ENCODE measurements at regions not wholly inside any gene's neighbourhood (a gene's known extent, or its start where the extent isn't known, plus 50 kb on each side); places are given as distances from the start of the nearest gene placed in this dataset.

DNA sequence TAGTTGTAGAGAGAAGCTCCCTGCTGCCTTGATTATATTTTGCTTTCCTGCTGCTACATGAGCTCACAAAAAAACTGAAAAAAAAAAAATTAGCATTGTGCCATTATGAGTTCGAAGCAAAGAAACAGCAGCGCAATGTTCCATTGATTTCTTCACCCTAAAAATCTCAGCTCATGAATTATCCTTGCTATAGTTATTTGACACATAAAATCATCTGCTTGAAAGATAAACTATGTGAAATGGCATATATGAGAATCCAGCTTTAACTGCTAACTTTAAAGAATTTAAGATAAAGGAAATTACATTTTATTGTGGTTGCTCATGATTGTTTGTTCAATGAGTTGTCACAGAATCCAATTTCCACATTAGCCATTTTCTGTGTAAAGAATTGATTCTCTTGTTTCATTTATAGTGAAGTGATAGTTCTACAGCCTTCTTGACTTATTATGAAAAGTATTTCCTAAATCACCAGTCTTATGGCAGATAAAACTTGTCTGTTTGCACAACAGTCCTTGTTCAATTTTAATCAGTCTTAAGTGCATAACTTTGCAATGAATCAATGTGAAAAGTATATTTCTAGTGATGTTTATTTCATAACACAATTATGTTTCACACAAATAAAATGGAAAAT lies 1275.0 kb upstream of the CDH9 start:
- TF ChIP-seq, protein P1, sequence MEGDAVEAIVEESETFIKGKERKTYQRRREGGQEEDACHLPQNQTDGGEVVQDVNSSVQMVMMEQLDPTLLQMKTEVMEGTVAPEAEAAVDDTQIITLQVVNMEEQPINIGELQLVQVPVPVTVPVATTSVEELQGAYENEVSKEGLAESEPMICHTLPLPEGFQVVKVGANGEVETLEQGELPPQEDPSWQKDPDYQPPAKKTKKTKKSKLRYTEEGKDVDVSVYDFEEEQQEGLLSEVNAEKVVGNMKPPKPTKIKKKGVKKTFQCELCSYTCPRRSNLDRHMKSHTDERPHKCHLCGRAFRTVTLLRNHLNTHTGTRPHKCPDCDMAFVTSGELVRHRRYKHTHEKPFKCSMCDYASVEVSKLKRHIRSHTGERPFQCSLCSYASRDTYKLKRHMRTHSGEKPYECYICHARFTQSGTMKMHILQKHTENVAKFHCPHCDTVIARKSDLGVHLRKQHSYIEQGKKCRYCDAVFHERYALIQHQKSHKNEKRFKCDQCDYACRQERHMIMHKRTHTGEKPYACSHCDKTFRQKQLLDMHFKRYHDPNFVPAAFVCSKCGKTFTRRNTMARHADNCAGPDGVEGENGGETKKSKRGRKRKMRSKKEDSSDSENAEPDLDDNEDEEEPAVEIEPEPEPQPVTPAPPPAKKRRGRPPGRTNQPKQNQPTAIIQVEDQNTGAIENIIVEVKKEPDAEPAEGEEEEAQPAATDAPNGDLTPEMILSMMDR (IDR thresholded peaks at IDR 0.05) = no peak
- TF ChIP-seq EZH2 (IDR thresholded peaks at IDR 0.05) (no peak), EZH2phosphoT487 (IDR thresholded peaks at IDR 0.05) (no peak)
